ENCODE measurements at regions not wholly inside any gene's neighbourhood (a gene's known extent, or its start where the extent isn't known, plus 50 kb on each side); places are given as distances from the start of the nearest gene placed in this dataset.

- TF ChIP-seq CTCF (conservative IDR thresholded peaks at IDR 0.05 in 1 of 2, IDR thresholded peaks at IDR 0.05 in 1 of 2; ENCODE audit: low read depth in 1 of 2, low read length in 2 of 2) (no peak), EZH2 (IDR thresholded peaks at IDR 0.05; ENCODE audit: low read length, missing control alignments) (no peak)
Measured at GRCh38 chr10:85430991-85431390, 935.6 kb downstream of the GRID1 start.

Measured in fibroblast of lung (primary cell).